Peyer's patch (tissue), 4 donors: ENCODE measurements at regions not wholly inside any gene's neighbourhood (a gene's known extent, or its start where the extent isn't known, plus 50 kb on each side); places are given as distances from the start of the nearest gene placed in this dataset.
"Not testable (repeated sequence)": the region's sequence is repeated elsewhere in the genome, so short reads cannot be mapped to it uniquely, and the experiment has no call there.

Experiments
- DNase-seq, 3 donors: peaks; one replicate each; pipeline ENCODE4 v3.0.0-alpha.2; 2017 to 2019
- H3K27ac ChIP-seq, 4 donors: fragments of 200-600 bp; sonication (generic); one replicate each; pipeline ENCODE4 v1.5.1; 2016 to 2019
- H3K27me3 ChIP-seq, 2 donors: fragments of 200-600 bp; sonication (generic); one replicate each; pipeline ENCODE4 v1.5.1; 2019
- H3K36me3 ChIP-seq, 3 donors: fragments of 200-600 bp; sonication (generic); one replicate each; pipeline ENCODE4 v1.5.1; 2016 to 2019
- H3K4me1 ChIP-seq, 4 donors: fragments of 200-600 bp; sonication (generic); one replicate each; pipeline ENCODE4 v1.5.1; 2016 to 2019
- H3K4me3 ChIP-seq, 4 donors: fragments of 200-600 bp; sonication (generic); 1 replicate in 3 of 4; 2 replicates in 1 of 4; pipeline ENCODE4 v1.5.1; 2016 to 2019; ENCODE audit warnings: mild to moderate bottlenecking in 1 of 4
- H3K9me3 ChIP-seq, 4 donors: fragments of 200-600 bp; sonication (generic); one replicate each; pipeline ENCODE4 v1.5.1; 2016 to 2019; ENCODE audit warnings: mild to moderate bottlenecking in 1 of 4
- CTCF ChIP-seq, 6 experiments: fragments of 450-650 bp in 4 of 6; fragments of 200-600 bp in 2 of 6; sonication (generic) in 1 of 6; IDR thresholded peaks; one replicate each; pipeline ENCODE4 v1.5.1; 2017 to 2019; ENCODE audit warnings: antibody characterized with exemption in 6 of 6, mild to moderate bottlenecking in 3 of 6, moderate library complexity in 1 of 6
- POLR2A ChIP-seq, 2 donors: fragments of 450-650 bp; IDR thresholded peaks; one replicate each; pipeline ENCODE4 v1.5.1; 2017; ENCODE audit warnings: antibody characterized with exemption in 2 of 2, mild to moderate bottlenecking in 2 of 2, moderate library complexity in 2 of 2

- Histone ChIP-seq H3K4me3 (no peak overlapping the region), H3K9me3 (no peaks in the 10 kb centered on the region), H3K36me3 (no peaks in the 10 kb centered on the region), H3K4me1 (no peaks in the 10 kb centered on the region), H3K27ac (no peak overlapping the region), H3K27me3 (no peaks in the 10 kb centered on the region)
- no peak for DNase-seq
- no peak for TF ChIP-seq POLR2A (IDR thresholded peaks at IDR 0.05)
- TF ChIP-seq CTCF (IDR thresholded peaks at IDR 0.05), result no peak
Measured at GRCh38 chr18:71324356-71324755, 1035.5 kb downstream of the SOCS6 start.

- TF ChIP-seq CTCF (IDR thresholded peaks at IDR 0.05) (no peak), POLR2A (IDR thresholded peaks at IDR 0.05) (no peak)
Measured at GRCh38 chr18:71322201-71322600, 1033.4 kb downstream of the SOCS6 start.

DNA sequence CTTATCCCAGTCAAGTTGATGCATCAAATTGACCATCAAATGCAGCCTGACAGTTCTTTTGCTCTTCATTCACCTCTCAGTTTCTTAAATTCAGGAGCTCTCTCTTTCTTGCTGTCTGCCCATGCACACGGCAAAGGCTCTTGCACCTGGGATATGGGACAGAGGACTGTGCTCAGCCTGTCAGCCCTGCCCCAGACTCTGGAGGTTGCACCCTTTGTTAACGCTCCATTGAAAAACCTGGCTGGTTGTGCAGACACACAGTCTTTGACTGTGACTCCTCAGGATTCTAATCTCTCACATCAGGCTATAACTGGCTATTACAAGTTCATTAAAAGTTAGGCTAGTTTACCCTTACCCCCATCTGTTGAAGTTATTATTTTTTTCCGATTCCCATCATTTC is 1032.5 kb downstream of the SOCS6 start:
- Histone ChIP-seq H3K27me3 (no peaks in the 10 kb centered on the region), H3K4me1 (no peaks in the 10 kb centered on the region), H3K36me3 (no peaks in the 10 kb centered on the region), H3K27ac (no peak overlapping the region), H3K9me3 (no peaks in the 10 kb centered on the region), H3K4me3 (no peak overlapping the region)
- DNase-seq, result no peak
- TF ChIP-seq POLR2A (IDR thresholded peaks at IDR 0.05), result no peak
- TF ChIP-seq CTCF (IDR thresholded peaks at IDR 0.05), result no peak

More at GRCh38 chr18:71322201-71322600, 1033.4 kb downstream of the SOCS6 start:
- Histone ChIP-seq H3K4me1 (no peaks in the 10 kb centered on the region), H3K4me3 (no peak overlapping the region), H3K36me3 (no peaks in the 10 kb centered on the region), H3K27me3 (no peaks in the 10 kb centered on the region), H3K27ac (no peak overlapping the region), H3K9me3 (no peaks in the 10 kb centered on the region)
- DNase-seq, result no peak

GRCh38 chr18:71304856-71305255 is 1016.0 kb downstream of the SOCS6 start:
- no peak for DNase-seq
- TF ChIP-seq CTCF (IDR thresholded peaks at IDR 0.05) (no peak), POLR2A (IDR thresholded peaks at IDR 0.05) (no peak)
- no peaks in the 10 kb centered on the region for H3K27me3 ChIP-seq
- no peak overlapping the region for H3K4me3 ChIP-seq
- H3K36me3 ChIP-seq, result no peaks in the 10 kb centered on the region
- H3K4me1 ChIP-seq, result no peaks in the 10 kb centered on the region
- H3K27ac ChIP-seq, result no peak overlapping the region
- no peaks in the 10 kb centered on the region for H3K9me3 ChIP-seq

GRCh38 chr18:71303743-71304142 is 1014.9 kb downstream of the SOCS6 start:
- H3K9me3 ChIP-seq, H3K27ac ChIP-seq, H3K27me3 ChIP-seq, H3K4me3 ChIP-seq, H3K4me1 ChIP-seq, DNase-seq, H3K36me3 ChIP-seq: not testable (repeated sequence)

- H3K36me3 ChIP-seq, result no peaks in the 10 kb centered on the region
- no peaks in the 10 kb centered on the region for H3K4me1 ChIP-seq
- H3K27ac ChIP-seq, result no peak overlapping the region
- no peak overlapping the region for H3K4me3 ChIP-seq
- no peaks in the 10 kb centered on the region for H3K9me3 ChIP-seq
- no peaks in the 10 kb centered on the region for H3K27me3 ChIP-seq
- no peak for TF ChIP-seq CTCF (IDR thresholded peaks at IDR 0.05)
- TF ChIP-seq POLR2A (IDR thresholded peaks at IDR 0.05), result no peak
- no peak for DNase-seq
Measured at GRCh38 chr18:71301596-71301995, 1012.8 kb downstream of the SOCS6 start.

DNA sequence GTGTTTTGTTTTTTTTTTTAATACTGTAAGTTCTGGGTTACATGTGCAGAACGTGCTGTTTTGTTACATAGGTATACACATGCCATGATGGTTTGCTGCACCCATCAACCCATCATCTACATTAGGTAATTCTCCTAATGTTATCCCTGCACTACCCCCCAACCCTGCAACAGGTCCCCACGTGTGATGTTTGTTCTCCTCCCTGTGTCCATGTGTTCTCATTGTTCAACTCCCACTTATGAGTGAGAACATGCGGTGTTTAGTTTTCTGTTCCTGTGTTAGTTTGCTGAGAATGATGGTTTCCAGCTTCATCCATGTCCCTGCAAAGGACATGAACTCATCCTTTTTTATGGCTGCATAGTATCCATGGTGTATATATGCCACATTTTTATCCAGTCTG is 1005.4 kb downstream of the SOCS6 start:
- H3K36me3 ChIP-seq, H3K9me3 ChIP-seq, H3K27me3 ChIP-seq, H3K4me1 ChIP-seq, DNase-seq, H3K4me3 ChIP-seq, H3K27ac ChIP-seq: not testable (repeated sequence)
